ENCODE measurements at regions not wholly inside any gene's neighbourhood (a gene's known extent, or its start where the extent isn't known, plus 50 kb on each side); places are given as distances from the start of the nearest gene placed in this dataset.

DNA sequence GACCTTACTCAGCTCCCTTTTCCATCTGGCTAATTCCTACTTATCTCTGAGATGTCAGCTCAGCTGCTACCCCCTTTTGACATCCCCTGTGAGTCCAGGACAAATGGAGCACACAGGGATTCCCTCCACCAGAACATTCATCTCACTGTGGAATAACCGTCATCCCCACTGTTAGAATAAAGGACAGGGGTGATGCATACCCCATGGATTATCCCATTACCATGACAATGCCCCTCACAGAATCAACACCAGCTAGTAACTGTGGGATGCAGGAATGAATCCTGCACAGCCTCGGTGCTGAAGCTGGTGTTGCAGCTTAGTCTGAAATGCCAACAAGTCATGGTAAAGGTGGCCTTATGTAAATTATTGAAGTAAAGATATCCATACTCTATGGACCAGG is 624.8 kb upstream of the RAB6C start:
- DNase-seq (ENCODE audit: low read depth) = no peak
- TF ChIP-seq, protein P1, sequence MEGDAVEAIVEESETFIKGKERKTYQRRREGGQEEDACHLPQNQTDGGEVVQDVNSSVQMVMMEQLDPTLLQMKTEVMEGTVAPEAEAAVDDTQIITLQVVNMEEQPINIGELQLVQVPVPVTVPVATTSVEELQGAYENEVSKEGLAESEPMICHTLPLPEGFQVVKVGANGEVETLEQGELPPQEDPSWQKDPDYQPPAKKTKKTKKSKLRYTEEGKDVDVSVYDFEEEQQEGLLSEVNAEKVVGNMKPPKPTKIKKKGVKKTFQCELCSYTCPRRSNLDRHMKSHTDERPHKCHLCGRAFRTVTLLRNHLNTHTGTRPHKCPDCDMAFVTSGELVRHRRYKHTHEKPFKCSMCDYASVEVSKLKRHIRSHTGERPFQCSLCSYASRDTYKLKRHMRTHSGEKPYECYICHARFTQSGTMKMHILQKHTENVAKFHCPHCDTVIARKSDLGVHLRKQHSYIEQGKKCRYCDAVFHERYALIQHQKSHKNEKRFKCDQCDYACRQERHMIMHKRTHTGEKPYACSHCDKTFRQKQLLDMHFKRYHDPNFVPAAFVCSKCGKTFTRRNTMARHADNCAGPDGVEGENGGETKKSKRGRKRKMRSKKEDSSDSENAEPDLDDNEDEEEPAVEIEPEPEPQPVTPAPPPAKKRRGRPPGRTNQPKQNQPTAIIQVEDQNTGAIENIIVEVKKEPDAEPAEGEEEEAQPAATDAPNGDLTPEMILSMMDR (IDR thresholded peaks at IDR 0.05; ENCODE audit: control insufficient read depth, insufficient read depth, low read depth, low read length, missing control alignments) = no peak
- H3K4me3 ChIP-seq (ENCODE audit: control insufficient read depth, low read depth, low read length) = no peak overlapping the region

DNA sequence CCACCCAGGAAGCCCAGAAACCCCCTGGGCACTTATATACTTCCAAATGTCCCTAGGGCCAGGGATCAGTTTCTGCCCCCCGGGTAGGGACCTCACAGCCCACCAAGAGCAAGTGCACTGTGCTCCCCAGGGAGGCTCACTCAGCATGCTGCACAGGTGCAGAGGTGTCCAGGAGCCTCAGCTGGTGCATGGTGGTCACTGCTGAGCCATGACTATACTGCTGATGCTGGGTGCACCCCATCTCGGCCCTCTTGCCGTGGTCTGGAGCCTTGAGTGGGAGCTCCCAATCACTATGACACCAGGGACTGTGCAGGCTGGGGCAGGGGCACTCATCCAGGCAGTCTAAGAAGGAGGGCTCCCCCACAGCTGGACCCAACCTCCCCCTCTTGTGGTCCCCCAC is 617.8 kb upstream of the RAB6C start:
- H3K4me3 ChIP-seq (ENCODE audit: control insufficient read depth, low read depth, low read length) = no peak overlapping the region
- DNase-seq (ENCODE audit: low read depth) = no peak
- TF ChIP-seq, protein P1 (IDR thresholded peaks at IDR 0.05; ENCODE audit: control insufficient read depth, insufficient read depth, low read depth, low read length, missing control alignments) = no peak

DNA sequence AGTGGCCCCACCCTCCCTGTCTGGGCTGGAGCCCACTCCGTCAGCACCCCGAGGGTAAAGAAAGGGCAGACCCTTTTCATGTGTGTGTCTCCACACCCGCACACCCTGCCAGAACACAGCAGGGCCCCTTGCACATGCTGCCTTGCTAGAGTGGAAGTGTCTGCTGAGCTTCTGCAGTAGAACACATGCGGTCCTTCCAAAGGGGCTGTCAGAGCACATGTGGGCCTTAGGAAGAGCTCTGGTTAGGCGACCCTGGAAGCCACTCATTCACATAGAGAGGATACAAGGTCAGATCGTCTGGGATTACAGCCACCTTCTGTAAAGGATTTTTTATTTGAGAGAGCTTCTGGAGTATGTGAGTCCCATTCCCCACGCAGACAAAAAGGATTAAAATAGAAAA is 613.2 kb upstream of the RAB6C start:
- H3K4me3 ChIP-seq (ENCODE audit: control insufficient read depth, low read depth, low read length) = no peak overlapping the region
- no peak for DNase-seq (ENCODE audit: low read depth)
- TF ChIP-seq, protein P1 (IDR thresholded peaks at IDR 0.05; ENCODE audit: control insufficient read depth, insufficient read depth, low read depth, low read length, missing control alignments) = no peak

DNA sequence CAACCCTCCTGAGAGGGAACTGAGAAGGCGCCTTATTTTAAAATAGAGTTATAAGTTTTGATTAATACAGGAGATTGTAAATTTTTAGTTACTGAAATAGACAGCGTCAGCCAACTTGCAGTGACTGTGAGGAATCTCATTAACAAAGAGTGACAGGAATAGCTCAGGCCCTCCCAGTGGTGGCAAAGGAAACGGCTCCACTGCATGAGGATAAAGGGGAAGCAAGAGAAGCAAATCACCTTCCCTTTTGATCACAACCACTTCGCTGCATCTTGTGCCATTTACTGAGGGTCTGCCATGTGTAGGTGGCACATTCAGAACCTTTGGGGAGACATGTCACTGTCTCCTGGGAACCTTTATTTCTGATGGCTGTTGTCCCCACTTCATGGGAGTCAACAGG is 612.4 kb upstream of the RAB6C start:
- TF ChIP-seq, protein P1 (IDR thresholded peaks at IDR 0.05; ENCODE audit: control insufficient read depth, insufficient read depth, low read depth, low read length, missing control alignments) = no peak
- H3K4me3 ChIP-seq (ENCODE audit: control insufficient read depth, low read depth, low read length) = no peak overlapping the region
- no peak for DNase-seq (ENCODE audit: low read depth)

DNA sequence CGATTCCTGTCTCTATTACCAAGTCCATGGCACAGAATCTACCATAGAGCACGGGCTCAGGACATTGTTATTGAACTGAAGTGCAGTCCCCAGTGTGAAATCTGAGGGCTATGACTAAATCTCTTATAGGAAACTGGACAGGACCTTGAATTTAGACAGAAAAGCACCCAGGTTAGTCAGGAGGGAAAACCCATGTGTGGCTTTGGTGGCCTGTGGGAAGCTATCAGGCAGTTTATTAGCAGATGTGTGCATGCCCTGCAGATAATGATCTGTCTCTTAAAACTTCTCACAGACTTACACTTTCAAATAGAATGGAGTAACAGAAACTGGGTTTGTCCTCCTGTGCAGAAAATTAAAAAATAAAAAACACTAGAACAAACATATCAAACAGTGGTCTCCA is 610.0 kb upstream of the RAB6C start:
- DNase-seq (ENCODE audit: low read depth) = no peak
- TF ChIP-seq, protein P1 (IDR thresholded peaks at IDR 0.05; ENCODE audit: control insufficient read depth, insufficient read depth, low read depth, low read length, missing control alignments) = no peak
- H3K4me3 ChIP-seq (ENCODE audit: control insufficient read depth, low read depth, low read length) = no peak overlapping the region

DNA sequence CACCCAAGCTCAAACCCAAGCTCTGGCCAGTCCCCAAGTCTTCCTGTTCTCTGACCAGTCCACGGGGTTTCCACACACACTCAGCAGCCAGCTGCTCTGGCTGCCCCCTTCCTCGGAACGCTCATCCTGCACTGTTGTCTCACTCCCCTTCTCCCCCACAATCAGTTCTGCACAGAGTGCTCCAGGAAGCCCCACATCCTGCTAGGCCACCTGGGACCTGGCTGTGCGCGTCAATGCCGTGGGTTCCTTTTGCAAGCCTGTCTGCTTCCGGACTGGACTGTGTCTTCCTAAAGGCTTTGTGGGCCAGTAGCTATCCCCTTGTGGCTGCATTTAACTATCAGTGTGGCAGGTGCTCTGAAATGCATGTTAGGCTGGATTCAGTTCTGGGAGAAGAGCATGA is 605.0 kb upstream of the RAB6C start:
- TF ChIP-seq, protein P1 (IDR thresholded peaks at IDR 0.05; ENCODE audit: control insufficient read depth, insufficient read depth, low read depth, low read length, missing control alignments) = no peak
- H3K4me3 ChIP-seq (ENCODE audit: control insufficient read depth, low read depth, low read length) = no peak overlapping the region
- no peak for DNase-seq (ENCODE audit: low read depth)
